ENCODE measurements at regions not wholly inside any gene's neighbourhood (a gene's known extent, or its start where the extent isn't known, plus 50 kb on each side); places are given as distances from the start of the nearest gene placed in this dataset.
"Not testable (repeated sequence)": the region's sequence is repeated elsewhere in the genome, so short reads cannot be mapped to it uniquely, and the experiment has no call there.

- no peaks in the 10 kb centered on the region for H3K9me3 ChIP-seq (ENCODE audit: control insufficient read depth, low read length)
- no peak overlapping the region for H3K9ac ChIP-seq (ENCODE audit: low read length)
- H3K27me3 ChIP-seq (ENCODE audit: control insufficient read depth, insufficient read depth, low read length): no peaks in the 10 kb centered on the region
- H3K36me3 ChIP-seq (ENCODE audit: control insufficient read depth, insufficient read depth, low read length): no peaks in the 10 kb centered on the region
- no peaks in the 10 kb centered on the region for H3K4me1 ChIP-seq (ENCODE audit: control insufficient read depth, insufficient read depth, low read length)
- H3K4me3 ChIP-seq (ENCODE audit: low read length): no peak overlapping the region
Observed at GRCh38 chr21:34223376-34223775, 140.4 kb upstream of the KCNE2 start.

DNA sequence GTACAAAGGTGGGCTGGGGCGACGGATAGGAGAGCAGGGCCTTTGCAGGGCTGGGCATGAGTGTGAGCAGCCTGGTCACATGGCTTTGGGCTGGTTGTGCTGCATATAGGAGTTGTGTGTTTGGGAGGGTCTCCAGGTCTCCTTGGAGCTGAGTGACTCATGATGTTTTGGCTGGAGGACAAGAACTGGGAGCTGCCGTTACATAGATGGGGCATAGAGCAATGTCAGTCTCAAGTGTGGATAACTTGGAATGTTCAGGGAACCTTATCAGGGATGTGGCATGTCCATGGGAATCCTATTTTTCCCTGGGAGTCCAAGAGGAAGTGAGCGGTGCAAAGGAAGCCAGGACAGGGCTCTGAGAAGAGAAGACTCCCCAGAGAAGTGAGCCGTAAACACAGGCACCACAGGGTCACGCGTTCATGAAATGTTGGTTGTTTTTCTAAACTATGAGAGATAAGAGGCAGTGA, 136.4 kb upstream of the KCNE2 start:
- Histone ChIP-seq H3K36me3 (ENCODE audit: control insufficient read depth, insufficient read depth, low read length) (no peaks in the 10 kb centered on the region), H3K27me3 (ENCODE audit: control insufficient read depth, insufficient read depth, low read length) (no peaks in the 10 kb centered on the region), H3K4me3 (ENCODE audit: low read length) (no peak overlapping the region), H3K9me3 (ENCODE audit: control insufficient read depth, low read length) (no peaks in the 10 kb centered on the region), H3K4me1 (ENCODE audit: control insufficient read depth, insufficient read depth, low read length) (no peaks in the 10 kb centered on the region), H3K9ac (ENCODE audit: low read length) (no peak overlapping the region)

GRCh38 chr21:34228792-34229191, 135.0 kb upstream of the KCNE2 start:
- Histone ChIP-seq H3K4me3 (ENCODE audit: low read length) (no peak overlapping the region), H3K4me1 (ENCODE audit: control insufficient read depth, insufficient read depth, low read length) (no peaks in the 10 kb centered on the region), H3K36me3 (ENCODE audit: control insufficient read depth, insufficient read depth, low read length) (no peaks in the 10 kb centered on the region), H3K27me3 (ENCODE audit: control insufficient read depth, insufficient read depth, low read length) (no peaks in the 10 kb centered on the region), H3K9ac (ENCODE audit: low read length) (no peak overlapping the region), H3K9me3 (ENCODE audit: control insufficient read depth, low read length) (no peaks in the 10 kb centered on the region)

GRCh38 chr21:34229353-34229752, 134.5 kb upstream of the KCNE2 start:
- no peaks in the 10 kb centered on the region for H3K9me3 ChIP-seq (ENCODE audit: control insufficient read depth, low read length)
- H3K27me3 ChIP-seq (ENCODE audit: control insufficient read depth, insufficient read depth, low read length): no peaks in the 10 kb centered on the region
- no peaks in the 10 kb centered on the region for H3K36me3 ChIP-seq (ENCODE audit: control insufficient read depth, insufficient read depth, low read length)
- no peak overlapping the region for H3K4me3 ChIP-seq (ENCODE audit: low read length)
- no peaks in the 10 kb centered on the region for H3K4me1 ChIP-seq (ENCODE audit: control insufficient read depth, insufficient read depth, low read length)
- H3K9ac ChIP-seq (ENCODE audit: low read length): no peak overlapping the region

DNA sequence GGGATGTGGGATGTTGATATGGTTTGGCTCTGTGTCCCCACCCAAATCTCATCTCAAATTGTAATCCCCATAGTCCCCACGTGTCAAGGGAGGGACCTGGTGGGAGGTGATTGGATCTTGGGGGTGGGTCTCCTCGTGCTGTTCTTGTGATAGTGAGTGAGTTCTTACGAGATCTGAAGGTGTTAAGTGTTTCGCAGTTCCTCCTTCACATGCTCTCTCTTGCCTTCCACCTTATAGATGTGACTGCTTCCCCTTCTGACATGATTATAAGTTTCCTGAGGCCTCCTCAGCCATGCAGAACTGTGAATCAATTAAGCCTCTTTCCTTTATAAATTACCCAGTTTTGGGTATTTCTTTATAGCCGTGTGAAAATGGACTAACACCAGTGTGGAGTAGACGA, 130.1 kb upstream of the KCNE2 start:
- H3K9me3 ChIP-seq (ENCODE audit: control insufficient read depth, low read length); H3K9ac ChIP-seq (ENCODE audit: low read length); H3K4me1 ChIP-seq (ENCODE audit: control insufficient read depth, insufficient read depth, low read length); H3K36me3 ChIP-seq (ENCODE audit: control insufficient read depth, insufficient read depth, low read length); H3K4me3 ChIP-seq (ENCODE audit: low read length); H3K27me3 ChIP-seq (ENCODE audit: control insufficient read depth, insufficient read depth, low read length): not testable (repeated sequence)

DNA sequence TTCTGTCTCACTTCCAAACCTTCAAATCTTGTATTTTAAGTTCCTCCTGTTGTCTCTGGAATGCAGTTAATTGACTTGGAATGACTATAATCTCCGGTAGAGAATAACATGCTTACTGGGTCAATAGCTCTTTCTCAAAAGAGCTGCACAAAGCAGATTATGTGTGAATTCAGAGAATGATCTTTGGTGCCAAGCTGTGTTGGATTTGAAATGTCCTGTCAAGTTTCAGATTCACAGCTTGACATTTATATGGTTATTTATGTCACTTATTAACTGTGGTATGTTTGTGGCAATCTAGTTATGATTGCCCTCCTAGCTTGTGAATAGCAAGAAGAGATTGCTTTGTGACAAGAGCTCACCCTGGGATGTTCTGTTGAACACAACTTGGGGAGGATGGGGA, 128.3 kb upstream of the KCNE2 start:
- no peaks in the 10 kb centered on the region for H3K4me1 ChIP-seq (ENCODE audit: control insufficient read depth, insufficient read depth, low read length)
- no peaks in the 10 kb centered on the region for H3K27me3 ChIP-seq (ENCODE audit: control insufficient read depth, insufficient read depth, low read length)
- no peaks in the 10 kb centered on the region for H3K36me3 ChIP-seq (ENCODE audit: control insufficient read depth, insufficient read depth, low read length)
- no peak overlapping the region for H3K9ac ChIP-seq (ENCODE audit: low read length)
- H3K4me3 ChIP-seq (ENCODE audit: low read length): no peak overlapping the region
- no peaks in the 10 kb centered on the region for H3K9me3 ChIP-seq (ENCODE audit: control insufficient read depth, low read length)

DNA sequence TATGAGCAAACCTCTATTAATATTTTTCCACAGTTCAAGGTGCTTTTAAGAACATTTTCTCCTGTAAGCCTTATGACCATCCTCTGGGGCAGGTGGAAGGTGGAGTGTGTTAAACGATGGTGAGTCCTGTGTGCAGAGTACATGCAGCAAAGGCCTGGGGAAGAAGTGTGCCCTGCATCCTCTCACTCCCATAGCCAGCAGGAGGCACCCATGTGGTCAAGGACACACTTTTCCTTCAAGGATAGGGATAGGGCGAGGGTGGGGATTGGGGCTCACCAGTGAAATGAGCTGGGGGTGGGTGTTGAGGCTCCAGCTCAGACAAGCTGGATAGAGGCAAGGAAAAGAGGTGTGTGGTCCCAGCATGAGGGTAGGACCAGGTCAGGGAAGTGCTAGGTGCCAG, 120.8 kb upstream of the KCNE2 start:
- no peaks in the 10 kb centered on the region for H3K27me3 ChIP-seq (ENCODE audit: control insufficient read depth, insufficient read depth, low read length)
- no peaks in the 10 kb centered on the region for H3K36me3 ChIP-seq (ENCODE audit: control insufficient read depth, insufficient read depth, low read length)
- no peak overlapping the region for H3K9ac ChIP-seq (ENCODE audit: low read length)
- H3K4me3 ChIP-seq (ENCODE audit: low read length): no peak overlapping the region
- no peaks in the 10 kb centered on the region for H3K4me1 ChIP-seq (ENCODE audit: control insufficient read depth, insufficient read depth, low read length)
- H3K9me3 ChIP-seq (ENCODE audit: control insufficient read depth, low read length): no peaks in the 10 kb centered on the region

GRCh38 chr21:34243562-34243961, 120.2 kb upstream of the KCNE2 start:
- no peaks in the 10 kb centered on the region for H3K36me3 ChIP-seq (ENCODE audit: control insufficient read depth, insufficient read depth, low read length)
- H3K9ac ChIP-seq (ENCODE audit: low read length): no peak overlapping the region
- H3K4me1 ChIP-seq (ENCODE audit: control insufficient read depth, insufficient read depth, low read length): no peaks in the 10 kb centered on the region
- no peak overlapping the region for H3K4me3 ChIP-seq (ENCODE audit: low read length)
- H3K9me3 ChIP-seq (ENCODE audit: control insufficient read depth, low read length): no peaks in the 10 kb centered on the region
- H3K27me3 ChIP-seq (ENCODE audit: control insufficient read depth, insufficient read depth, low read length): no peaks in the 10 kb centered on the region

- Histone ChIP-seq H3K27me3 (ENCODE audit: control insufficient read depth, insufficient read depth, low read length) (no peaks in the 10 kb centered on the region), H3K9me3 (ENCODE audit: control insufficient read depth, low read length) (no peaks in the 10 kb centered on the region)
Observed at GRCh38 chr21:34252751-34253150, 111.1 kb upstream of the KCNE2 start.

DNA sequence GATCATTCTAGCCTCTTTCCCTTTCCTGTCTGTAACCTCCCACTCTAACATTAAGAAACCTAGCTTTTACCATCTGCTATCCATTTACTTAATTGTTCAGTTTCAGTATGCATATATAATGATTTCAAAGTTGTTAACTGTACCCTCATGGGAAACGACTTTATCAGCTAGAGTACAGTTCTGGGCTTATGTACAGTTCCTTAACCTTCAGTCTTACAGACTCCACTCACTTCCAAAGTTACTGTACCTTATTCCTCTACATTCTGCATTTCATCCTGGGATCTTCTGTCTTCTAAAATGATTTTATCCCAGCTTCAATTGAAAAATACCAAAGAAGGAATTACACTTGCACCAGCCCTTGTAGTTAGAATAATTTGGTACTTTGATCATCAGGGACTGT, 108.7 kb upstream of the KCNE2 start:
- H3K27me3 ChIP-seq (ENCODE audit: control insufficient read depth, insufficient read depth, low read length): no peaks in the 10 kb centered on the region
- H3K4me1 ChIP-seq (ENCODE audit: control insufficient read depth, insufficient read depth, low read length): no peaks in the 10 kb centered on the region
- H3K36me3 ChIP-seq (ENCODE audit: control insufficient read depth, insufficient read depth, low read length): no peaks in the 10 kb centered on the region
- H3K4me3 ChIP-seq (ENCODE audit: low read length): no peak overlapping the region
- no peak overlapping the region for H3K9ac ChIP-seq (ENCODE audit: low read length)
- no peaks in the 10 kb centered on the region for H3K9me3 ChIP-seq (ENCODE audit: control insufficient read depth, low read length)

More at GRCh38 chr21:34252751-34253150, 111.1 kb upstream of the KCNE2 start:
- Histone ChIP-seq H3K36me3 (ENCODE audit: control insufficient read depth, insufficient read depth, low read length) (no peaks in the 10 kb centered on the region), H3K9ac (ENCODE audit: low read length) (no peak overlapping the region), H3K4me3 (ENCODE audit: low read length) (no peak overlapping the region), H3K4me1 (ENCODE audit: control insufficient read depth, insufficient read depth, low read length) (no peaks in the 10 kb centered on the region)

GRCh38 chr21:34260277-34261008, 103.4 kb upstream of the KCNE2 start:
- Histone ChIP-seq H3K9ac (ENCODE audit: low read length) (no peak overlapping the region), H3K4me1 (ENCODE audit: control insufficient read depth, insufficient read depth, low read length) (no peaks in the 10 kb centered on the region), H3K9me3 (ENCODE audit: control insufficient read depth, low read length) (no peaks in the 10 kb centered on the region), H3K36me3 (ENCODE audit: control insufficient read depth, insufficient read depth, low read length) (no peaks in the 10 kb centered on the region), H3K4me3 (ENCODE audit: low read length) (no peak overlapping the region), H3K27me3 (ENCODE audit: control insufficient read depth, insufficient read depth, low read length) (peaks cover 5% of the 10 kb centered on the region)

GRCh38 chr21:34261841-34262468, 101.9 kb upstream of the KCNE2 start:
- H3K4me3 ChIP-seq (ENCODE audit: low read length): no peak overlapping the region
- no peaks in the 10 kb centered on the region for H3K4me1 ChIP-seq (ENCODE audit: control insufficient read depth, insufficient read depth, low read length)
- H3K9me3 ChIP-seq (ENCODE audit: control insufficient read depth, low read length): no peaks in the 10 kb centered on the region
- no peaks in the 10 kb centered on the region for H3K36me3 ChIP-seq (ENCODE audit: control insufficient read depth, insufficient read depth, low read length)
- peaks cover 5% of the 10 kb centered on the region for H3K27me3 ChIP-seq (ENCODE audit: control insufficient read depth, insufficient read depth, low read length)
- H3K9ac ChIP-seq (ENCODE audit: low read length): no peak overlapping the region
